B cell (primary cell): ENCODE measurements at regions not wholly inside any gene's neighbourhood (a gene's known extent, or its start where the extent isn't known, plus 50 kb on each side); places are given as distances from the start of the nearest gene placed in this dataset.

Experiments used
- ATAC-seq: fragments of 200-7000 bp; cut with Tn5 transposase; one replicate; pipeline ENCODE4 v1.10.0; 2021; ENCODE audit warnings: low read depth, mild to moderate bottlenecking, moderate number of reproducible peaks, moderate library complexity
- CTCF ChIA-PET: fragments of 350-600 bp; sonication (Branson Sonifier 250); formaldehyde crosslinking; loops from one replicate; lab custom pipeline; 2021; ENCODE audit warnings: antibody characterized with exemption, inconsistent platforms; lab: Charles Lee
- POLR2A ChIA-PET: fragments of 350-600 bp; sonication (Branson Sonifier 250); formaldehyde crosslinking; loops from one replicate; lab custom pipeline; 2021; ENCODE audit warnings: antibody characterized with exemption; lab: Charles Lee
- DNase-seq: peaks from one replicate; pipeline ENCODE4 v3.0.0; 2013
- H2AFZ ChIP-seq: 2 replicates; pipeline ENCODE4 v1.6.1; 2012; ENCODE audit warnings: mild to moderate bottlenecking, low read depth, low read length; ENCODE audit not compliant: insufficient read depth, poor library complexity, severe bottlenecking
- H3K27ac ChIP-seq, 2 donors: 1 replicate in 1 of 2; 2 replicates in 1 of 2; pipeline ENCODE4 v1.5.1; 2012 to 2013; ENCODE audit warnings: low read length in 2 of 2, mild to moderate bottlenecking in 2 of 2, moderate library complexity in 1 of 2
- H3K27me3 ChIP-seq, 4 experiments: fragments of 200-600 bp in 1 of 4; sonication (generic) in 1 of 4; replicated peaks in 1 of 4; 1 replicate in 2 of 4; 2 replicates in 2 of 4; pipeline versions ENCODE4 v1.6.1 to v1.7.0; 2013 to 2016; ENCODE audit warnings: low read length in 3 of 4, mild to moderate bottlenecking in 2 of 4, mixed read lengths in 1 of 4, moderate library complexity in 1 of 4; ENCODE audit not compliant: insufficient read depth in 4 of 4, control insufficient read depth in 3 of 4; ENCODE audit errors: control extremely low read depth in 1 of 4
- H3K36me3 ChIP-seq, 2 experiments: replicated peaks in 1 of 2; 1 replicate in 1 of 2; 2 replicates in 1 of 2; pipeline versions ENCODE4 v1.6.1 to v1.7.1; 2013; ENCODE audit warnings: low read length in 1 of 2; ENCODE audit not compliant: insufficient read depth in 2 of 2, control insufficient read depth in 1 of 2; ENCODE audit errors: control extremely low read depth in 1 of 2, extremely low read depth in 1 of 2
- H3K4me1 ChIP-seq, 2 donors: fragments of 200-600 bp in 1 of 2; sonication (generic) in 1 of 2; 1 replicate in 1 of 2; 2 replicates in 1 of 2; pipeline versions ENCODE4 v1.5.1 to v1.6.1; 2013 to 2017; ENCODE audit warnings: low read length in 2 of 2; ENCODE audit not compliant: control insufficient read depth in 2 of 2, insufficient read depth in 2 of 2
- H3K4me2 ChIP-seq: replicated peaks from 2 replicates; pipeline ENCODE3; 2012; ENCODE audit warnings: mild to moderate bottlenecking, low read depth, low read length; ENCODE audit not compliant: poor library complexity, severe bottlenecking
- H3K4me3 ChIP-seq, 5 experiments: fragments of 200-600 bp in 1 of 5; sonication (generic) in 1 of 5; 1 replicate in 3 of 5; 2 replicates in 2 of 5; pipeline versions ENCODE4 v1.5.1 to v1.7.0; 2011 to 2016; ENCODE audit warnings: low read length in 4 of 5, mild to moderate bottlenecking in 4 of 5, low read depth in 2 of 5, control low read depth in 1 of 5, moderate library complexity in 1 of 5; ENCODE audit not compliant: insufficient read depth in 1 of 5; ENCODE audit errors: control extremely low read depth in 1 of 5, extremely low read depth in 1 of 5
- H3K79me2 ChIP-seq: fragments of 200-600 bp; sonication (generic); one replicate; pipeline ENCODE4 v1.6.0; 2016; ENCODE audit warnings: low read length; ENCODE audit not compliant: control insufficient read depth, insufficient read depth
- H3K9ac ChIP-seq: fragments of 200-600 bp; sonication (generic); 2 replicates; pipeline ENCODE4 v1.6.1; 2017; ENCODE audit warnings: mild to moderate bottlenecking, low read length, moderate library complexity
- H3K9me3 ChIP-seq, 3 donors: one replicate each; pipeline versions ENCODE4 v1.6.1 to v1.7.1; 2013; ENCODE audit warnings: low read length in 2 of 3; ENCODE audit not compliant: control insufficient read depth in 2 of 3, insufficient read depth in 1 of 3; ENCODE audit errors: control extremely low read depth in 1 of 3
- H4K20me1 ChIP-seq: 2 replicates; pipeline ENCODE4 v1.6.0; 2012; ENCODE audit warnings: mild to moderate bottlenecking, low read length; ENCODE audit not compliant: insufficient read depth, control insufficient read depth, poor library complexity, severe bottlenecking
- H3K27ac Mint-ChIP-seq: one replicate; pipeline ENCODE4 v1.8.0; 2021; ENCODE audit warnings: mixed read lengths
- H3K27me3 Mint-ChIP-seq: one replicate; pipeline ENCODE4 v1.8.0; 2021; ENCODE audit warnings: mixed read lengths
- H3K4me1 Mint-ChIP-seq: one replicate; pipeline ENCODE4 v1.8.0; 2021; ENCODE audit warnings: mixed read lengths
- H3K4me3 Mint-ChIP-seq: one replicate; pipeline ENCODE4 v1.8.0; 2021; ENCODE audit warnings: mixed read lengths
- H3K9me3 Mint-ChIP-seq: one replicate; pipeline ENCODE4 v1.8.0; 2022; ENCODE audit warnings: mixed read lengths; ENCODE audit not compliant: insufficient read depth
- EZH2 ChIP-seq: IDR thresholded peaks from 2 replicates; pipeline ENCODE4 v1.6.1; 2012; ENCODE audit warnings: borderline replicate concordance, low read depth, mild to moderate bottlenecking, moderate library complexity, low read length; ENCODE audit not compliant: insufficient read depth, poor library complexity, severe bottlenecking
- WGBS: methylation state at CpG from one replicate; pipeline ENCODE4 v1.1.5; 2013; ENCODE audit warnings: missing lambda C conversion rate; ENCODE audit not compliant: insufficient coverage; 5-methylcytosine and 5-hydroxymethylcytosine counted together
- intact Hi-C: fragments of 100-400 bp; cut with micrococcal nuclease; formaldehyde crosslinking; loops from one replicate; pipeline ENCODE4 v1.10.0; 2022
- TF ChIP-seq, protein P1 (sequence below): fragments of 200-600 bp; IDR thresholded peaks from one replicate; pipeline ENCODE4 v1.8.0; 2022; ENCODE audit warnings: antibody characterized with exemption, mild to moderate bottlenecking

DNA sequence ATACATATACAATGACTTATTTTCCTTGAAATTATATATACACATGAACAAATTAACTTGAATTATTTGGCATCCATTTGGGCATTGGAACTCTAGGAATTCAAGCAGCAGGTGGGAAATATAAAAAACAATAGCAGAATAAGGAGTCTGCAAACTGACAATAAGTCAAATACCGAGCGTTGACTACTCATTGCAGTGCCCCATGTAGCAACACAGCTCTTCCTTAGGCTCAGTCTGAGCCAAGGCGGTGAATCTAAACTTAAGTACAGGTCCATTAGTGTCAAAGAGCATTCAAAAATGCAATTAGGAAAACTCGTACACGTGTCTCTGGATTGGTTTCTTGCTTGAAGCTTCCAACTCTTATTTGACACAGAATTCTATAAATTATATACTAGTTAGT, 462.5 kb upstream of the KLF12 start:
- Histone ChIP-seq H3K4me2 (no peak overlapping the region), H3K9ac (no peak overlapping the region), H3K27ac (no peak overlapping the region), H3K9me3 (no peaks in the 10 kb centered on the region), H3K4me3 (no peak overlapping the region), H3K36me3 (no peaks in the 10 kb centered on the region), H3K4me1 (no peaks in the 10 kb centered on the region), H3K27me3 (no peaks in the 10 kb centered on the region), H2AFZ (no peak overlapping the region), H4K20me1 (no peaks in the 10 kb centered on the region), H3K79me2 (no peaks in the 10 kb centered on the region)
- TF ChIP-seq EZH2 = no peak
- TF ChIP-seq, protein P1, sequence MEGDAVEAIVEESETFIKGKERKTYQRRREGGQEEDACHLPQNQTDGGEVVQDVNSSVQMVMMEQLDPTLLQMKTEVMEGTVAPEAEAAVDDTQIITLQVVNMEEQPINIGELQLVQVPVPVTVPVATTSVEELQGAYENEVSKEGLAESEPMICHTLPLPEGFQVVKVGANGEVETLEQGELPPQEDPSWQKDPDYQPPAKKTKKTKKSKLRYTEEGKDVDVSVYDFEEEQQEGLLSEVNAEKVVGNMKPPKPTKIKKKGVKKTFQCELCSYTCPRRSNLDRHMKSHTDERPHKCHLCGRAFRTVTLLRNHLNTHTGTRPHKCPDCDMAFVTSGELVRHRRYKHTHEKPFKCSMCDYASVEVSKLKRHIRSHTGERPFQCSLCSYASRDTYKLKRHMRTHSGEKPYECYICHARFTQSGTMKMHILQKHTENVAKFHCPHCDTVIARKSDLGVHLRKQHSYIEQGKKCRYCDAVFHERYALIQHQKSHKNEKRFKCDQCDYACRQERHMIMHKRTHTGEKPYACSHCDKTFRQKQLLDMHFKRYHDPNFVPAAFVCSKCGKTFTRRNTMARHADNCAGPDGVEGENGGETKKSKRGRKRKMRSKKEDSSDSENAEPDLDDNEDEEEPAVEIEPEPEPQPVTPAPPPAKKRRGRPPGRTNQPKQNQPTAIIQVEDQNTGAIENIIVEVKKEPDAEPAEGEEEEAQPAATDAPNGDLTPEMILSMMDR = no peak
- ChIA-PET POLR2A (no interaction called here), CTCF (no interaction called here)
- 67% methylated on average over 3 of the region's 5 CpGs for WGBS
- Mint-ChIP-seq H3K9me3 (peaks cover 3% of the 10 kb centered on the region), H3K4me3 (no peak overlapping the region), H3K27ac (no peak overlapping the region), H3K27me3 (peaks cover 13% of the 10 kb centered on the region), H3K4me1 (no peaks in the 10 kb centered on the region)
- intact Hi-C loops = no loop called here
- DNase-seq = no peak
- no peak for ATAC-seq

DNA sequence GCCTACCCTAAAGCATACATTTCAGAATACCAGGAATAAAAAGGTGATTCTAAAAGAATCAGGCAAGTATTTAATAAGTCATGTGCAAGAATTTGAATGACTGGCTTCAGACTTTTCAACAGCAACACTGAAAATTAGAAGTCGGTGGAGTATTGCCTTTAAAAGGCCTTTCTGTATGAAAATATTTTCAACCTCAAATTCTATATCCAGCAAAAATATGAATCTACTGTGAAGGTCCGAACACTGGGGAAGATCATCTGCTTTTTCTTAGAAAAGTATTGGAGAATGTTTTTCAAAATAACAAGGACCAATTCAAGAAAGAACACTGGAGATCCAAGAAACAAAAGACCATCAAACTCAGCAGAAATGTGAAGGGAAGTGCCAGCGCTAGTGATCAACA, 459.5 kb upstream of the KLF12 start:
- no peaks in the 10 kb centered on the region for H4K20me1 ChIP-seq
- ChIA-PET POLR2A (no interaction called here), CTCF (no interaction called here)
- DNase-seq = no peak
- Mint-ChIP-seq H3K4me3 (no peak overlapping the region), H3K9me3 (peaks cover 3% of the 10 kb centered on the region), H3K4me1 (no peaks in the 10 kb centered on the region), H3K27me3 (peaks cover 11% of the 10 kb centered on the region), H3K27ac (no peak overlapping the region)
- no peaks in the 10 kb centered on the region for H3K4me1 ChIP-seq
- no peak for TF ChIP-seq EZH2
- TF ChIP-seq, protein P1 = no peak
- no peaks in the 10 kb centered on the region for H3K79me2 ChIP-seq
- ATAC-seq = no peak
- no CpG with 5 or more reads among the region's 3 CpGs for WGBS
- no peak overlapping the region for H2AFZ ChIP-seq
- H3K4me2 ChIP-seq = no peak overlapping the region
- intact Hi-C loops = no loop called here
- H3K27me3 ChIP-seq = no peaks in the 10 kb centered on the region
- no peak overlapping the region for H3K4me3 ChIP-seq
- no peak overlapping the region for H3K27ac ChIP-seq
- H3K36me3 ChIP-seq = no peaks in the 10 kb centered on the region
- H3K9me3 ChIP-seq = no peaks in the 10 kb centered on the region
- no peak overlapping the region for H3K9ac ChIP-seq
